Stimulated activated CD4-positive, alpha-beta T cell treated with anti-CD3 and anti-CD28 coated beads, TNF-alpha, amount 100 ng/mL, for 48 hours (primary cell): ENCODE measurements at regions not wholly inside any gene's neighbourhood (a gene's known extent, or its start where the extent isn't known, plus 50 kb on each side); places are given as distances from the start of the nearest gene placed in this dataset.

Experiments
- DNase-seq, 3 donors: peaks; one replicate each; pipeline ENCODE4 v3.0.0-alpha.2; 2020; ENCODE audit warnings: low read depth in 3 of 3

GRCh38 chr14:42961509-42961908, 1354.8 kb downstream of the LRFN5 start:
- no peak for DNase-seq

GRCh38 chr14:42950363-42950762, 1343.7 kb downstream of the LRFN5 start:
- no peak for DNase-seq

- no peak for DNase-seq
Observed at GRCh38 chr14:42947991-42948390, 1341.3 kb downstream of the LRFN5 start.

GRCh38 chr14:42944284-42944683, 1337.6 kb downstream of the LRFN5 start:
- DNase-seq, result no peak

GRCh38 chr14:42931308-42931707, 1324.6 kb downstream of the LRFN5 start:
- no peak for DNase-seq

- no peak for DNase-seq
Observed at GRCh38 chr14:42929806-42930480, 1323.3 kb downstream of the LRFN5 start.

- no peak for DNase-seq
Observed at GRCh38 chr14:42927313-42927712, 1320.6 kb downstream of the LRFN5 start.

- no peak for DNase-seq
Observed at GRCh38 chr14:42921901-42922300, 1315.2 kb downstream of the LRFN5 start.

GRCh38 chr14:42918615-42919014, 1311.9 kb downstream of the LRFN5 start:
- DNase-seq, result no peak

- no peak for DNase-seq
Observed at GRCh38 chr14:42911642-42912041, 1305.0 kb downstream of the LRFN5 start.

GRCh38 chr14:42909659-42910058, 1303.0 kb downstream of the LRFN5 start:
- no peak for DNase-seq

GRCh38 chr14:42893183-42893582, 1286.5 kb downstream of the LRFN5 start:
- no peak for DNase-seq

GRCh38 chr14:42884100-42884499, 1277.4 kb downstream of the LRFN5 start:
- no peak for DNase-seq

- DNase-seq, result no peak
Observed at GRCh38 chr14:42877716-42878115, 1271.0 kb downstream of the LRFN5 start.

GRCh38 chr14:42872786-42873185, 1266.1 kb downstream of the LRFN5 start:
- DNase-seq, result no peak

- no peak for DNase-seq
Observed at GRCh38 chr14:42869681-42870080, 1263.0 kb downstream of the LRFN5 start.

GRCh38 chr14:42862114-42862513, 1255.4 kb downstream of the LRFN5 start:
- no peak for DNase-seq

GRCh38 chr14:42860371-42860770, 1253.7 kb downstream of the LRFN5 start:
- DNase-seq, result no peak

GRCh38 chr14:42856106-42856505, 1249.4 kb downstream of the LRFN5 start:
- DNase-seq, result no peak

- no peak for DNase-seq
Observed at GRCh38 chr14:42855085-42855484, 1248.4 kb downstream of the LRFN5 start.

GRCh38 chr14:42854061-42854460, 1247.4 kb downstream of the LRFN5 start:
- DNase-seq, result no peak

GRCh38 chr14:42848652-42849051, 1242.0 kb downstream of the LRFN5 start:
- DNase-seq, result no peak

GRCh38 chr14:42814817-42815216, 1208.1 kb downstream of the LRFN5 start:
- DNase-seq, result no peak

- no peak for DNase-seq
Observed at GRCh38 chr14:42806909-42807315, 1200.2 kb downstream of the LRFN5 start.
